Natural killer cell treated with Interleukin-12 subunit alpha and Interleukin-12 subunit beta and Interleukin-15 and Interleukin-18, amount 100 ng/mL, for 72 hours (primary cell): ENCODE measurements at regions not wholly inside any gene's neighbourhood (a gene's known extent, or its start where the extent isn't known, plus 50 kb on each side); places are given as distances from the start of the nearest gene placed in this dataset.

Source experiments
- ATAC-seq, 2 donors: fragments of 150-1000 bp; cut with Tn5 transposase in 1 of 2; sonication (Bioruptor Pico), chemical (Tn5 transposase) in 1 of 2; 2 replicates each; pipeline ENCODE4 v1.10.0; 2021
- DNase-seq: peaks from one replicate; pipeline ENCODE4 v3.0.0; 2022; ENCODE audit warnings: low spot score
- H3K27ac Mint-ChIP-seq, 2 donors: 1 replicate in 1 of 2; 2 replicates in 1 of 2; pipeline ENCODE4 v1.8.0; 2022; ENCODE audit warnings: mixed read lengths in 2 of 2, mild to moderate bottlenecking in 1 of 2, moderate library complexity in 1 of 2
- H3K27me3 Mint-ChIP-seq, 2 donors: 1 replicate in 1 of 2; 2 replicates in 1 of 2; pipeline ENCODE4 v1.8.0; 2022; ENCODE audit warnings: mixed read lengths in 2 of 2
- H3K36me3 Mint-ChIP-seq: one replicate; pipeline ENCODE4 v1.8.0; 2022; ENCODE audit warnings: mixed read lengths
- H3K4me1 Mint-ChIP-seq, 2 donors: 1 replicate in 1 of 2; 2 replicates in 1 of 2; pipeline ENCODE4 v1.8.0; 2022; ENCODE audit warnings: low read depth in 2 of 2, mixed read lengths in 2 of 2, mild to moderate bottlenecking in 1 of 2
- H3K4me3 Mint-ChIP-seq: one replicate; pipeline ENCODE4 v1.8.0; 2022; ENCODE audit warnings: mixed read lengths
- H3K9me3 Mint-ChIP-seq: 2 replicates; pipeline ENCODE4 v1.8.0; 2022; ENCODE audit warnings: mixed read lengths

GRCh38 chr2:120609826-120610395 is 125.8 kb upstream of the GLI2 start:
- Mint-ChIP-seq H3K4me3 (no peak overlapping the region), H3K27me3 (peaks cover 0 to 2% of the 10 kb centered on the region in 2 donors), H3K36me3 (no peaks in the 10 kb centered on the region), H3K27ac (no peak overlapping the region), H3K4me1 (no peaks in the 10 kb centered on the region), H3K9me3 (no peaks in the 10 kb centered on the region)
- ATAC-seq (no peak), DNase-seq (no peak)

GRCh38 chr2:120611016-120611415 is 124.7 kb upstream of the GLI2 start:
- H3K9me3 Mint-ChIP-seq = no peaks in the 10 kb centered on the region

GRCh38 chr2:120611961-120612360 is 123.7 kb upstream of the GLI2 start:
- no peak overlapping the region for H3K4me3 Mint-ChIP-seq
- H3K36me3 Mint-ChIP-seq = no peaks in the 10 kb centered on the region
- ATAC-seq (no peak), DNase-seq (no peak)
- no peaks in the 10 kb centered on the region for H3K4me1 Mint-ChIP-seq
- H3K27ac Mint-ChIP-seq = no peak overlapping the region
- H3K9me3 Mint-ChIP-seq = no peaks in the 10 kb centered on the region
- H3K27me3 Mint-ChIP-seq = peaks cover 0 to 2% of the 10 kb centered on the region in 2 donors

More at GRCh38 chr2:120611016-120611415, 124.7 kb upstream of the GLI2 start:
- DNase-seq (no peak), ATAC-seq (no peak)
- no peaks in the 10 kb centered on the region for H3K36me3 Mint-ChIP-seq
- no peak overlapping the region for H3K4me3 Mint-ChIP-seq
- H3K27ac Mint-ChIP-seq = no peak overlapping the region
- peaks cover 0 to 2% of the 10 kb centered on the region in 2 donors for H3K27me3 Mint-ChIP-seq
- H3K4me1 Mint-ChIP-seq = no peaks in the 10 kb centered on the region

GRCh38 chr2:120612471-120612870 is 123.2 kb upstream of the GLI2 start:
- peaks cover 0 to 2% of the 10 kb centered on the region in 2 donors for H3K27me3 Mint-ChIP-seq
- H3K4me1 Mint-ChIP-seq = no peaks in the 10 kb centered on the region
- DNase-seq (no peak), ATAC-seq (no peak)
- H3K27ac Mint-ChIP-seq = no peak overlapping the region
- no peaks in the 10 kb centered on the region for H3K36me3 Mint-ChIP-seq
- H3K9me3 Mint-ChIP-seq = no peaks in the 10 kb centered on the region
- no peak overlapping the region for H3K4me3 Mint-ChIP-seq

- H3K27me3 Mint-ChIP-seq = peaks cover 0 to 2% of the 10 kb centered on the region in 2 donors
- ATAC-seq = no peak
- DNase-seq = no peak
- no peaks in the 10 kb centered on the region for H3K9me3 Mint-ChIP-seq
- H3K36me3 Mint-ChIP-seq = no peaks in the 10 kb centered on the region
- H3K4me3 Mint-ChIP-seq = no peak overlapping the region
- no peak overlapping the region for H3K27ac Mint-ChIP-seq
- no peaks in the 10 kb centered on the region for H3K4me1 Mint-ChIP-seq
These were observed 122.7 kb upstream of the GLI2 start for GRCh38 chr2:120612931-120613330.

GRCh38 chr2:120613742-120614571 is 121.7 kb upstream of the GLI2 start:
- H3K9me3 Mint-ChIP-seq = no peaks in the 10 kb centered on the region
- H3K27me3 Mint-ChIP-seq = peaks cover 0 to 2% of the 10 kb centered on the region in 2 donors
- no peaks in the 10 kb centered on the region for H3K4me1 Mint-ChIP-seq
- DNase-seq (no peak), ATAC-seq (no peak)
- H3K36me3 Mint-ChIP-seq = no peaks in the 10 kb centered on the region
- no peak overlapping the region for H3K27ac Mint-ChIP-seq
- H3K4me3 Mint-ChIP-seq = no peak overlapping the region

GRCh38 chr2:120614901-120615300 is 120.8 kb upstream of the GLI2 start:
- ATAC-seq (no peak), DNase-seq (no peak)
- Mint-ChIP-seq H3K4me1 (no peaks in the 10 kb centered on the region), H3K27ac (no peak overlapping the region), H3K4me3 (no peak overlapping the region), H3K27me3 (peaks cover 0 to 2% of the 10 kb centered on the region in 2 donors), H3K9me3 (no peaks in the 10 kb centered on the region), H3K36me3 (no peaks in the 10 kb centered on the region)

- no peak overlapping the region for H3K4me3 Mint-ChIP-seq
- no peak for DNase-seq
- H3K27ac Mint-ChIP-seq = no peak overlapping the region
- no peaks in the 10 kb centered on the region for H3K4me1 Mint-ChIP-seq
- H3K27me3 Mint-ChIP-seq = peaks cover 0 to 5% of the 10 kb centered on the region in 2 donors
- H3K9me3 Mint-ChIP-seq = no peaks in the 10 kb centered on the region
- no peak for ATAC-seq
- no peaks in the 10 kb centered on the region for H3K36me3 Mint-ChIP-seq
These were observed 119.4 kb upstream of the GLI2 start for GRCh38 chr2:120616261-120616660.

GRCh38 chr2:120617055-120617454 is 118.6 kb upstream of the GLI2 start:
- Mint-ChIP-seq H3K4me1 (no peaks in the 10 kb centered on the region), H3K9me3 (no peaks in the 10 kb centered on the region), H3K27me3 (peaks cover 0 to 5% of the 10 kb centered on the region in 2 donors), H3K36me3 (no peaks in the 10 kb centered on the region), H3K27ac (no peak overlapping the region), H3K4me3 (no peak overlapping the region)
- DNase-seq (no peak), ATAC-seq (no peak)

- H3K4me3 Mint-ChIP-seq = no peak overlapping the region
- H3K27ac Mint-ChIP-seq = no peak overlapping the region
- H3K4me1 Mint-ChIP-seq = no peaks in the 10 kb centered on the region
- no peaks in the 10 kb centered on the region for H3K36me3 Mint-ChIP-seq
- DNase-seq (no peak), ATAC-seq (no peak)
- peaks cover 0 to 7% of the 10 kb centered on the region in 2 donors for H3K27me3 Mint-ChIP-seq
- H3K9me3 Mint-ChIP-seq = no peaks in the 10 kb centered on the region
These were observed 116.8 kb upstream of the GLI2 start for GRCh38 chr2:120618830-120619229.

GRCh38 chr2:120619579-120619978 is 116.1 kb upstream of the GLI2 start:
- Mint-ChIP-seq H3K27me3 (peaks cover 0 to 7% of the 10 kb centered on the region in 2 donors), H3K36me3 (no peaks in the 10 kb centered on the region), H3K9me3 (no peaks in the 10 kb centered on the region), H3K4me1 (no peaks in the 10 kb centered on the region), H3K27ac (no peak overlapping the region), H3K4me3 (no peak overlapping the region)
- ATAC-seq = no peak
- no peak for DNase-seq

- Mint-ChIP-seq H3K27me3 (peaks cover 0 to 7% of the 10 kb centered on the region in 2 donors), H3K4me3 (no peak overlapping the region), H3K4me1 (no peaks in the 10 kb centered on the region), H3K27ac (no peak overlapping the region), H3K36me3 (no peaks in the 10 kb centered on the region), H3K9me3 (no peaks in the 10 kb centered on the region)
- no peak for DNase-seq
- ATAC-seq = no peak
These were observed 115.5 kb upstream of the GLI2 start for GRCh38 chr2:120620025-120620793.

GRCh38 chr2:120622159-120622869 is 113.4 kb upstream of the GLI2 start:
- no peaks in the 10 kb centered on the region for H3K36me3 Mint-ChIP-seq
- no peaks in the 10 kb centered on the region for H3K9me3 Mint-ChIP-seq
- H3K27ac Mint-ChIP-seq = no peak overlapping the region
- ATAC-seq (no peak), DNase-seq (no peak)
- no peaks in the 10 kb centered on the region for H3K4me1 Mint-ChIP-seq
- H3K27me3 Mint-ChIP-seq = peaks cover 0 to 7% of the 10 kb centered on the region in 2 donors
- no peak overlapping the region for H3K4me3 Mint-ChIP-seq
